Nephron progenitor cell (in vitro differentiated cells): ENCODE measurements at regions not wholly inside any gene's neighbourhood (a gene's known extent, or its start where the extent isn't known, plus 50 kb on each side); places are given as distances from the start of the nearest gene placed in this dataset.

Experiments
- DNase-seq: peaks from one replicate; pipeline ENCODE4 v3.0.0; 2021
- H3K27ac Mint-ChIP-seq: 2 replicates; pipeline ENCODE4 v1.8.0; 2021; ENCODE audit warnings: mild to moderate bottlenecking, moderate library complexity, mixed read lengths
- H3K27me3 Mint-ChIP-seq: 2 replicates; pipeline ENCODE4 v1.8.0; 2021; ENCODE audit warnings: mild to moderate bottlenecking, low read depth, mixed read lengths; ENCODE audit not compliant: poor library complexity
- H3K36me3 Mint-ChIP-seq: 2 replicates; pipeline ENCODE4 v1.8.0; 2021; ENCODE audit warnings: low read depth, mixed read lengths
- H3K4me1 Mint-ChIP-seq: 2 replicates; pipeline ENCODE4 v1.8.0; 2021; ENCODE audit warnings: mixed read lengths
- H3K4me3 Mint-ChIP-seq: 2 replicates; pipeline ENCODE4 v1.8.0; 2021; ENCODE audit warnings: mild to moderate bottlenecking, moderate library complexity, mixed read lengths
- H3K9me3 Mint-ChIP-seq: 2 replicates; pipeline ENCODE4 v1.8.0; 2021; ENCODE audit warnings: mild to moderate bottlenecking, moderate library complexity, mixed read lengths
- TF ChIP-seq, protein P1 (sequence below): fragments of 200-600 bp; sonication (generic); IDR thresholded peaks from 2 replicates; pipeline ENCODE4 v1.5.0; 2021; ENCODE audit warnings: antibody characterized with exemption

DNA sequence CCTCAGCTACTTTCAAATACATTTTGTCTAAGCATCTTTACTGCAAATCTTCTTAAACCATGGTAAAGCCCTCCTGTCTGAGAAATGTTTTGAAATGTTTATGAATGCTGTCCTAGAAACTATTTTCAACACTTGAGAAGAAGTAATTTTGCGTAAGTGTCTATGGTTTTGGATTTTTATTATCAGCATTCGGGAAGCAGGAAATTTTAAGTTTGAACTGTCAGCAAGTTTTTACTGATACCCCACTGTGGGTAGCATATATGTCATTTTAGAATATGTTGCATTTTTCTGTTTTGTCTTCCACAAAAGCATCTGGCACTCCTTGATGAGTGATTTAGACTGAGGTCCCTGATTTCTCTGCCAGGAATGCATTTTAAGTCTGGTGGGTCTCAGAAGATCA lies 302.4 kb upstream of the GIMD1 start:
- Mint-ChIP-seq H3K9me3 (peaks cover 23% of the 10 kb centered on the region), H3K27me3 (no peaks in the 10 kb centered on the region), H3K36me3 (no peaks in the 10 kb centered on the region), H3K4me1 (no peaks in the 10 kb centered on the region), H3K27ac (no peak overlapping the region), H3K4me3 (no peak overlapping the region)
- DNase-seq = no peak
- TF ChIP-seq, protein P1, sequence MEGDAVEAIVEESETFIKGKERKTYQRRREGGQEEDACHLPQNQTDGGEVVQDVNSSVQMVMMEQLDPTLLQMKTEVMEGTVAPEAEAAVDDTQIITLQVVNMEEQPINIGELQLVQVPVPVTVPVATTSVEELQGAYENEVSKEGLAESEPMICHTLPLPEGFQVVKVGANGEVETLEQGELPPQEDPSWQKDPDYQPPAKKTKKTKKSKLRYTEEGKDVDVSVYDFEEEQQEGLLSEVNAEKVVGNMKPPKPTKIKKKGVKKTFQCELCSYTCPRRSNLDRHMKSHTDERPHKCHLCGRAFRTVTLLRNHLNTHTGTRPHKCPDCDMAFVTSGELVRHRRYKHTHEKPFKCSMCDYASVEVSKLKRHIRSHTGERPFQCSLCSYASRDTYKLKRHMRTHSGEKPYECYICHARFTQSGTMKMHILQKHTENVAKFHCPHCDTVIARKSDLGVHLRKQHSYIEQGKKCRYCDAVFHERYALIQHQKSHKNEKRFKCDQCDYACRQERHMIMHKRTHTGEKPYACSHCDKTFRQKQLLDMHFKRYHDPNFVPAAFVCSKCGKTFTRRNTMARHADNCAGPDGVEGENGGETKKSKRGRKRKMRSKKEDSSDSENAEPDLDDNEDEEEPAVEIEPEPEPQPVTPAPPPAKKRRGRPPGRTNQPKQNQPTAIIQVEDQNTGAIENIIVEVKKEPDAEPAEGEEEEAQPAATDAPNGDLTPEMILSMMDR = no peak

GRCh38 chr4:106659371-106659770 lies 290.8 kb upstream of the GIMD1 start:
- H3K27me3 Mint-ChIP-seq = no peaks in the 10 kb centered on the region
- H3K9me3 Mint-ChIP-seq = no peaks in the 10 kb centered on the region
- no peaks in the 10 kb centered on the region for H3K36me3 Mint-ChIP-seq
- no peak overlapping the region for H3K27ac Mint-ChIP-seq
- H3K4me3 Mint-ChIP-seq = no peak overlapping the region
- H3K4me1 Mint-ChIP-seq = no peaks in the 10 kb centered on the region
- no peak for DNase-seq
- TF ChIP-seq, protein P1 = no peak

- Mint-ChIP-seq H3K36me3 (no peaks in the 10 kb centered on the region), H3K4me3 (no peak overlapping the region), H3K4me1 (no peaks in the 10 kb centered on the region), H3K27me3 (no peaks in the 10 kb centered on the region), H3K27ac (no peak overlapping the region), H3K9me3 (no peaks in the 10 kb centered on the region)
- TF ChIP-seq, protein P1 = no peak
- DNase-seq = no peak
These were observed 283.5 kb upstream of the GIMD1 start for GRCh38 chr4:106652095-106652494.

- TF ChIP-seq, protein P1 = no peak
- no peak overlapping the region for H3K27ac Mint-ChIP-seq
- H3K4me1 Mint-ChIP-seq = no peaks in the 10 kb centered on the region
- H3K36me3 Mint-ChIP-seq = no peaks in the 10 kb centered on the region
- no peaks in the 10 kb centered on the region for H3K9me3 Mint-ChIP-seq
- no peak for DNase-seq
- H3K4me3 Mint-ChIP-seq = no peak overlapping the region
- H3K27me3 Mint-ChIP-seq = no peaks in the 10 kb centered on the region
These were observed 282.1 kb upstream of the GIMD1 start for GRCh38 chr4:106650701-106651100.

- no peak for DNase-seq
- Mint-ChIP-seq H3K36me3 (no peaks in the 10 kb centered on the region), H3K9me3 (no peaks in the 10 kb centered on the region), H3K27me3 (no peaks in the 10 kb centered on the region), H3K27ac (no peak overlapping the region), H3K4me3 (no peak overlapping the region), H3K4me1 (no peaks in the 10 kb centered on the region)
- TF ChIP-seq, protein P1 = no peak
These were observed 278.9 kb upstream of the GIMD1 start for GRCh38 chr4:106647451-106647850.

DNA sequence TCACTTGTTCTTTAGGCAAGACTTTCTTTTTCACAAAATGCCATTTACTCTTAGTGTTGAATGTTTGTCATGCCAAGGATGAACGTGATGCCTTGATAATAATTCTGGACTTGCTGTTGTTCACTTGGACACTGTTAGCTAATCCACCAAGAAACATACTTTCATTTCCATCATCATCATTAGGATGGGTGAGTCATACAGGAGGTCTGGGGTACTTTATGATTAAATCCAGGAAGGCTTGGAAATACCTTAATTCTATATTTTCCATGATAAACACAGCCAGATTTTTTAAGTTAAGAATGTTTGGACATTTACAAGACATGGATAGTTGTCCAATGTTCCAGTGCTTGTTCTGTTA lies 260.7 kb upstream of the GIMD1 start:
- Mint-ChIP-seq H3K4me3 (no peak overlapping the region), H3K9me3 (no peaks in the 10 kb centered on the region), H3K27me3 (peaks cover 8% of the 10 kb centered on the region), H3K36me3 (no peaks in the 10 kb centered on the region), H3K4me1 (no peaks in the 10 kb centered on the region), H3K27ac (no peak overlapping the region)
- TF ChIP-seq, protein P1 = no peak
- DNase-seq = no peak
